ENCODE measurements at regions not wholly inside any gene's neighbourhood (a gene's known extent, or its start where the extent isn't known, plus 50 kb on each side); places are given as distances from the start of the nearest gene placed in this dataset.

DNA sequence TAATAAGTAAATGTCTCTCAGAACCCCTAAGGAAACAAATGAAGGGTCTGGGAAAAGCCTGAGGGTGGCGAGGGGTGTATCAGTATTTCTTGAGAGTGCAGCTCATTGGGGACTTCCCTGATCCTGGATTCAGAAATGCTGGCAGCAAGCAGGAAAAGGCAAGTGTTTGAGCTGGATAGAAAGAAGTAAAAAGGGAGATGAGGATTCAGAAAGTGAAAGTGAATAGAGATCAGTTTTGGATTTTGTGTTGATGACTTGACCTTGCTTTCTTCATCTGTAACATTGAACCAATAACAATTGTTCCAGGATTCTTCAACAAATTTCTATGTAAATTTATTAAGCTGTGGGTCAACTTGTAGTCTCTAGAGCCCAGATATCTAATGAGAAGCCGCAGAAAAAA, 66.9 kb upstream of the CTSC start:
- no peak for DNase-seq

DNA sequence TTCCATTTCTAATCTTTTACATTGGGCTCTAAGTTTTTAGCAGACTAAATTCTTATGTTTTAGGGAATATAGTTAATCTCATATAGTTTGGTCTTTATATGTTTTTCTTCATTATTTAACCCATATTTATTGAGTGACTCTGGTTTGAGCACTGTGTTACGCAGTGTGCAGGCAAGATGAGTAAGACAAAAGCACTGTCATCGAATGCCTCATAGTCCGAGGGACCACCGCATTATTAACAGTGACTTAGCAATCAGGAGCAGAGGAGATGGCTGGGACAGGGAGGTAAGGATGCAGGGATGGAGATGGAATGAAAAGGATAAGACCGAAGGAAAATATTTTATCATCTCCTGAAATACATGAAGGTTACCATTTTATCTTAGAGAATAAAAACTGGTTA, 65.2 kb upstream of the CTSC start:
- no peak for DNase-seq

DNA sequence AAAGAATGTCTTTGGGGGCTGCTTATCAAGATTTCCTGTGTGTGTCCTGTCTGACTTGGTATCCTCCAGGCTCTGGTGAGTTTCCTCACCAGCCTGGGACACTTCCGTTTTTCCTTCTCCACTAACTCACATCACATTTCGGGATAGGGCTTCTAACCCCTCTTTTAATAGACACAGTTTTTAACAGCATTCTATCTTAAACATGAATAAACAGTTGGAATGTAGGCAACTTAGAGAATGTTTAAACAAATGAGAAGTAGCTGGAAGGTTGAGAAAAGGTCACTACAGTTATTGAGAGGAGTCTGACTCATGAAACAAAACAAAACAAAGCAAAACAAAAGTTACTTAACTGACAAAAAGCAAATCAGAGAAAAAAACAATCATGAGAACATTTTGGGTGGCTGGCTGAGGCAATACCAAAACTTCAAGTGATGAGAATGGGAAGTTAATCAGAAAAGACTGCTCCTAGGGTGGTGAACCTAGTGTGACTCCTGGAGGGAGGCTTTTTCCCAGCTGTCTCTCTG, 64.7 kb upstream of the CTSC start:
- no peak for DNase-seq

DNA sequence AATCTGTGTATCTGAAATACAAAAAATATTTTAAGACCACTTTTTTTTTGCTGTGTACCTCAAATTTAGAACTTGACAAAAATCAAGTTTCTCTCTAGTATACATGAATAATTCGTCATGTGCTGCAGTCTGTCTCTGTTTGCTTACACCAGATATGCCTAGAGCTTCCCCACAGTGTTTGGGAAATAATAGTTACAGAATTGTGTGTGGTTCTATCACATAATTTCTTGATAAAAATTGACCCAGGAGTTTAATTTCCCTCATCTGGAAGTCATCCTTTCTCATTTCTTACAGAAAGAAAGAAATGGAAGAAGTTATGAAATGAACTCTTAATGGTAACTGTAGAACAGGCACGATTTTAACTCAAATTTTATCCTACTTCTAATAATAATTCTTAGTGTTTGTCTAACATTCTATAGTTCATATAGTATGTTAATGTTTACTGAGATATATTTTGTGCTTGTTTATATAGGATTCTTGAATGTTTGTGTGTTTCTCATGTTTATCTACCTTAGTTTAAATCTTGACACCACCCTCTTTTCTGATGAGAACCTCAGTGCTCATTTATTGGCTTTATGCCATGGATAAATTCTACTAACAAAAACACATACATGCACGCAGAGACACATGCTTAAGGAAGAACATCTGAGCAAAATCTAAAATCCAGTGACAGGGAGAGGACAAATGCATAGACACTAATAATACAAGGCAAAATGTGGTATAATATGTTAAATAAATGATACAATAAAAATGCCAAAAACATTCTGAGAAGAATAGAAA, 61.4 kb upstream of the CTSC start:
- no peak for DNase-seq

DNA sequence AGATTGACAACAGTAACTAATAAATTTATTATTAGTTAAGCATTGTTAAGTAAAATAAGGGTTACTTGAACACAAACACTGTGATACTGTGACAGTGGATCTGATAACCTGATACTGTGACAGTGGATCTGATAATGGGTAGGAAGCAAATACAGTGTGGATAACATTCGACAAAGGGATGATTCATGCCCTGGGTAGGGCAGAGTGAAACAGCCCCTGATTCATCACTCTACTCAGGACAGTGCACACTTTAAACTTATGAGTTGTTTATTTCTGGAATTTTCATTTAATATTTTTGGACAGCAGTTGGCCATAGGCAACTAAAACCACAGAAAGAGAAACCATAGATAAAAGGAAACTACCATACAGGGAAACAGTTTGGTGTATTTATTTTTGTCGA, 60.8 kb upstream of the CTSC start:
- DNase-seq, result no peak

DNA sequence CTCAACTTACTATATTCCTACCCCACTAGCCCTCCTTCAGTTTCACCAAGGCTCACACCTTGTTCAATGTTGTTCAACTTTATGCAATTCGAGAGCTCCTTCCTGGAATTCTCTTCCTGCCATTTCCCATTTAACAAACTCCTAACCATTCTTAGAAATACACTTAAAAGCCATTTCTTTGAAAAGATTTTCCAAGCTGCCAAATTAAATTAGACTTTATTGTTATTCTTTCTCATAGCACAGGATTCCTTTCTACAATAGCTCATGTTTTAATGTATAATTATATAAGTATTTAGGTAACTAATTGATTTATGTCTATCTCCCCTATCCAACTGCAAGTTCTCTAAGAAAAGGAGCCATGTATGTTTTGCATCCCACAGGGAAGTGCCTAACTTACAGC, 52.7 kb upstream of the CTSC start:
- DNase-seq, result no peak

DNA sequence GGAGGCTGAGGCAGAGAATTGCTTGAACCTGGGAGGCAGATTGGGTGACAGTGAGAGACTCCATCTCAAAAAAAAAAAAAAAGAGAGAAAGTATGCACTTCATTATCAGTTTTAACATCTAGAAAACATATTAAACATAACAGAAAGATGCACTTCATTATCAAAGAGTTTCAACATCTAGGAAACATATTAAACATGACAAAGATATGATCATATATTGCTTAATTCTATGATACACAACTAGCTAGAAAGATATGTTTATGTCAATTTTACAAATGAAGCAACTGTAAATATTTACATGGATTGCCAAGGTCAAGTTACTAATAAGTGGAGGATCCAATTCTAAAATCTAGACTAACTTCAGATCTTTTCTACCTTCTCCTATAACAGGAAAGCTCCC, 50.4 kb upstream of the CTSC start:
- no peak for DNase-seq
